Muscle layer of colon (tissue), 2 donors: ENCODE measurements at regions not wholly inside any gene's neighbourhood (a gene's known extent, or its start where the extent isn't known, plus 50 kb on each side); places are given as distances from the start of the nearest gene placed in this dataset.

Source experiments
- H3K27ac ChIP-seq: one replicate; pipeline ENCODE4 v1.7.0; 2013; ENCODE audit warnings: low read depth, mild to moderate bottlenecking, low read length, moderate library complexity
- H3K27me3 ChIP-seq, 2 donors: one replicate each; pipeline ENCODE4 v1.7.0; 2013; ENCODE audit warnings: low read length in 2 of 2, mild to moderate bottlenecking in 2 of 2; ENCODE audit not compliant: insufficient read depth in 2 of 2, control insufficient read depth in 1 of 2
- H3K36me3 ChIP-seq: one replicate; pipeline ENCODE4 v1.7.0; 2013; ENCODE audit warnings: mild to moderate bottlenecking, low read length; ENCODE audit not compliant: insufficient read depth
- H3K4me1 ChIP-seq: one replicate; pipeline ENCODE4 v1.7.0; 2013; ENCODE audit warnings: mild to moderate bottlenecking, low read length; ENCODE audit not compliant: insufficient read depth
- H3K4me3 ChIP-seq, 2 donors: one replicate each; pipeline ENCODE4 v1.7.0; 2013; ENCODE audit warnings: low read length in 2 of 2, low read depth in 1 of 2, mild to moderate bottlenecking in 1 of 2, moderate library complexity in 1 of 2
- H3K9ac ChIP-seq: one replicate; pipeline ENCODE4 v1.7.0; 2013; ENCODE audit warnings: low read length
- H3K9me3 ChIP-seq: one replicate; pipeline ENCODE4 v1.7.0; 2013; ENCODE audit warnings: mild to moderate bottlenecking, low read length
- donor health status: abdominal sarcoma.
- donor health status: Adenocarcinoma of cecum.

DNA sequence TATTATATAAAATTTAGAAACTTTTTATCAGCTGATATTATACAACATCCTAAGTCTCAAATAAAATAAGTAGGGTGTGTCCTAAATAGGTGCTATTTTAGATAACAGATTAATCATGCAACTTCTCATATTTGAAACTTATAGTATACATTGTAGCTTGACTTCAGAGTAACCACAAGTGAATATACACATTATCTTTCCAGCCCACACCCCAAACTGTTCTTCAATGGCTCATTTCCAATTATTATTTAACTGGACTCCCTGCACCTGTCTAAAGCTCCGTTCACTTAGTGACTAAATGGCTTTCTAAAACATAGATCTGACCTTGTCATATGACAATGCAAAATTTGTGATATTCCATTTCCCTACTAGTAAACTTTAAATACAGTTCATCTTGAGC is 490.9 kb upstream of the RGMB start:
- H3K27ac ChIP-seq, result no peak overlapping the region
- H3K36me3 ChIP-seq, result no peaks in the 10 kb centered on the region
- no peaks in the 10 kb centered on the region for H3K27me3 ChIP-seq
- no peak overlapping the region for H3K9ac ChIP-seq
- H3K4me3 ChIP-seq, result no peak overlapping the region
- no peaks in the 10 kb centered on the region for H3K4me1 ChIP-seq
- no peaks in the 10 kb centered on the region for H3K9me3 ChIP-seq

DNA sequence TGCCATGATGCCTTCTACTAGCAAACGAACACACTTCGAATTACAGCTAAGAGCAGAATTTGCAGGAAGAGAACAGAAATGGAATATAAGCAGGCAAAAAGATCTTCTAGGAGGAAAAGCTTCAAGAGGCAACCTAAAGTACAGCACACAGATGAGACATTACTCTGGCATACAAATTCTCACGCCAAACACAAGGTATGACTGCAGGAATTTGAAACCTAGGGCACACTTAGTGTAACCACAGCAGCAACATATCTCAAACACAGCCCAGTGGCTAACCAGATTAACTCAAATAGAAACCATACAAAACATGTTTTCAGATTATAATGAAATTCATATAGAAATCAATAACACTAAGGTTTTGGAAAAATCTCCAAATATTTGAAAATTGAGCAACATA is 481.0 kb upstream of the RGMB start:
- Histone ChIP-seq H3K9me3 (no peaks in the 10 kb centered on the region), H3K27ac (no peak overlapping the region), H3K9ac (no peak overlapping the region), H3K4me1 (no peaks in the 10 kb centered on the region), H3K27me3 (no peaks in the 10 kb centered on the region), H3K4me3 (no peak overlapping the region), H3K36me3 (no peaks in the 10 kb centered on the region)

DNA sequence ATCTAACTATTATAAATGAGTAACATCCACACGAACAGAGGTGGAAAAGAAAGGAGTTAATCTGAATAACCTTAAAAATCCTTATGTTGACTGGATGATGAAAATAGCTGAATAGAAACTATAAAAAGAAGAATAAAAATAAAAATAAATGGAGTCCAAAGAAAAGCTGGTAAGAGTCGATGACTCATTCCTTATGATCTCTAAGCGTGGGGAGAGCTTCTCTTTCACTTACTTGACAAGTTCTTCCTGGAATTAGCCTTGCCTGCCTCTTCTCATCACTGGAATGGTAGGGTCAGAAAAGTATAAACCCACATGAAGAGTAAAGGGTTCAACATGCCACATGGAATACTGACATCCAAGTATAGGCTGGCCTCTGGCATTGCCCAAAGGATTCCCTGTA is 477.0 kb upstream of the RGMB start:
- Histone ChIP-seq H3K27ac (no peak overlapping the region), H3K9me3 (no peaks in the 10 kb centered on the region), H3K4me3 (no peak overlapping the region), H3K36me3 (no peaks in the 10 kb centered on the region), H3K9ac (no peak overlapping the region), H3K27me3 (no peaks in the 10 kb centered on the region), H3K4me1 (no peaks in the 10 kb centered on the region)

DNA sequence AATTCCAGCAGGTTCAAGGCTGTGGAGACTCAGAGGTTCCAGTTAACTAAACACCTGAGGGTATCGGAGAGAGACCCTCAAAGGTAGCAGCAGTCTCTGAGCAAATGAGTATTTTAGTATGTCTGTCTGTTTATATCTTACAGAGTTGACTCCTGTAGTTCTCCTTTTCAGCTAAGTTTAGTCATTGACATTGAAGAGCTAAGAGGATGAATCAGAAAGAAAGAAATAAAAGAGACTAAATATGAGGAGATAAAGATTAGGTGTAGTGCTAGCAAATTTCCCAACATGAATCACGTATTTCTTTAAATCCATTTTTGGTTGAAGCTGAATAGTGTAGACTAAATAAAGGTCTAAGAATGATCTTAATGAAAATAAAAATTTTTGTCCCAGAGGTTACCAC is 474.0 kb upstream of the RGMB start:
- Histone ChIP-seq H3K36me3 (no peaks in the 10 kb centered on the region), H3K4me3 (no peak overlapping the region), H3K27me3 (no peaks in the 10 kb centered on the region), H3K9ac (no peak overlapping the region), H3K27ac (no peak overlapping the region), H3K9me3 (no peaks in the 10 kb centered on the region), H3K4me1 (no peaks in the 10 kb centered on the region)

DNA sequence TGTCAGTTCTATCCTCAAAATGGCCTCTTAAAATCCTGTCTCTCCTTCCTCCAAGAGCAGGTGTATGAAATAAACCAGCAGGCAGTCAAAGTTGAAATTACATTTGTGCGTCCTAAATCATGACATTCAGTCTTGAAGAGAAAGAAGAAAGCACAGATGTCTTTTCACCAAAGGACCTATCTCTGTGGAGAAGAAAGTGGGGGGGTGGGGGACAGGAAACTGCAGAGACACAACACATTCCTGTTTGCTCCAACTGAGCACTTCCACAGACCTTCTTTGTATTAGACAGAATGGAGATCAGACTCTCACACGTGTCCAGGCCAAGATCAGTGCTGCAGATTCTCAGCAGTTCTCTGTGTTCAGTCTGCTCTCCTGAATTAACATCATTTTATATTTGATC is 471.9 kb upstream of the RGMB start:
- no peaks in the 10 kb centered on the region for H3K4me1 ChIP-seq
- H3K27me3 ChIP-seq, result no peaks in the 10 kb centered on the region
- H3K36me3 ChIP-seq, result no peaks in the 10 kb centered on the region
- no peak overlapping the region for H3K9ac ChIP-seq
- no peak overlapping the region for H3K27ac ChIP-seq
- H3K4me3 ChIP-seq, result no peak overlapping the region
- H3K9me3 ChIP-seq, result no peaks in the 10 kb centered on the region

DNA sequence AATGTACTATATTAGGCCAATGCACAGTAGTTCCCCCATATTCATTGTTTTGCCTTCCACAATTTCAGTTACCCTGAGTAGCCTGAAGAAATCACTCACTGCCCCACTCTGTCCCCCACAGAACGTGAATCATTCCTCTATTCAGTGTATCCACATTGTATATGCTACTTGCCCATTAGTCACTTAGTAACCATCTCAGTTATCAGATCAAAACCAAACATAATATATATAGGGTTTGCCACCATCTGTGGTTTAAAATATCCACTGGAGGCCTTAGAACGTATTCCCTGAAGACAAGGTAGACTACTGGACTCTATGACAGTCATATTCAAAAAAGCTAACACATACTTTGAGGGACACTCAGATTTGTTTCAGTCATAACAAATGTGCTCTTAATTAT is 465.7 kb upstream of the RGMB start:
- no peak overlapping the region for H3K27ac ChIP-seq

DNA sequence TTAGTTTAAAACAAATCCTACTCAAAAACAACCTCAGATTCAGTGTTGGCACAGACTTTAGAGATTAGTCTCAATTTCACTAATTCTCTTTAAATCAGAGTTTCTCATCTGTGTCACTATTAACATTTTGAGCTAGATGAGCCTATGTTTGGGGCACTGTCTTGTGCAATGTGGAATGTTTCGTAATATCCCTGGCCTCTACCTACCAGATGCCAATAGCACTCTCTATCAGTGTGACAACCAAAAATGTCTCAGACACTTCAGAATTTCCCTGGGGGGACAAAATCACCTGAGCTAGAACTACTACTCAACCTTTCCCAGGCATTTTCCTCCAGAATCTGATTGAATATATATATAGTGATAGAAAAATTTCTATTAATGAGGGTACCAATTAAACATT is 465.2 kb upstream of the RGMB start:
- Histone ChIP-seq H3K4me3 (no peak overlapping the region), H3K36me3 (no peaks in the 10 kb centered on the region), H3K27ac (no peak overlapping the region), H3K9me3 (no peaks in the 10 kb centered on the region), H3K4me1 (no peaks in the 10 kb centered on the region), H3K9ac (no peak overlapping the region), H3K27me3 (no peaks in the 10 kb centered on the region)

More for the DNA sequence above, 465.7 kb upstream of the RGMB start:
- H3K4me1 ChIP-seq, result no peaks in the 10 kb centered on the region
- H3K9me3 ChIP-seq, result no peaks in the 10 kb centered on the region
- no peaks in the 10 kb centered on the region for H3K27me3 ChIP-seq
- no peaks in the 10 kb centered on the region for H3K36me3 ChIP-seq
- H3K4me3 ChIP-seq, result no peak overlapping the region
- H3K9ac ChIP-seq, result no peak overlapping the region

GRCh38 chr5:98308960-98309359 is 464.5 kb upstream of the RGMB start:
- Histone ChIP-seq H3K4me3 (no peak overlapping the region), H3K36me3 (no peaks in the 10 kb centered on the region), H3K9me3 (no peaks in the 10 kb centered on the region), H3K9ac (no peak overlapping the region), H3K27me3 (no peaks in the 10 kb centered on the region), H3K27ac (no peak overlapping the region), H3K4me1 (no peaks in the 10 kb centered on the region)

DNA sequence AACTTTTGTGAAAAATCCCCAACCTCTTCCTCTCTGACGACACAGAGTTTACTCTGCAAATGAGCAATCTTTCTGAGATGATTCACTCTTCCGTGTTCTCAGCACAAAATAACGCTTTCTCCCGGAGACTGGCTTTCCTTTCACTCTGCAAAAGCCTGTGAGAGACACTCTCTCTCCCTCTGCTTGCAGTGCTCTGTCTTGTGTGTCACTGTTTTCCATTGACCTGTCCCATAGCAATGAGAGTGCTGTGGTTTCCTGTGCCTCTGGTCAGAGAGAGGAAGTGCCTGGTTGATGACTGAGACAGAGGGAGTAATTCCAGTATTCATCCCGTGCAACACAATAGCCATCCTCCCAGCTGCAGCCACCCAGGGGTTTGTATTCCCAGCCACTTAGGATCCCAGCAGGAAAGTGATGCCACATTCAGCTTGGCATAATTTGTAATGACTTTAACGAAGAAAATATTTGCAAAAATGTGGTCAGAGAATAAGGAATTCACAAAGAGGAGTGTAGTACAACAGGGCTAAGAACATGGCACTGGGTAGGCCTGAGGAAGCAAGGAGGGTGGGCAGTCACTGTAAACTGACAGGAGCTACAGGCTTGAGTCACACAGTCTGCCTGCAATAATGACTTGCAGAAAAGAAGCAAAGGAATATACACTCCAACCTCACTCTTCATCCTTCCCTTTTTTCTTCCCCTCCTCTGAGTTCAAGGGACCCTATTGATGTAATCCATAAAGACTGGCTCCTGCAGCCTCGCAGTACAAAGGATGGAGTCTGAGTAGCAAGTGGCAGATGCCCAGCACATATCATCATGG is 463.5 kb upstream of the RGMB start:
- no peak overlapping the region for H3K27ac ChIP-seq
- H3K9ac ChIP-seq, result no peak overlapping the region
- H3K9me3 ChIP-seq, result no peaks in the 10 kb centered on the region
- H3K36me3 ChIP-seq, result no peaks in the 10 kb centered on the region
- no peak overlapping the region for H3K4me3 ChIP-seq
- no peaks in the 10 kb centered on the region for H3K4me1 ChIP-seq
- H3K27me3 ChIP-seq, result no peaks in the 10 kb centered on the region

GRCh38 chr5:98314292-98314691 is 459.2 kb upstream of the RGMB start:
- Histone ChIP-seq H3K36me3 (no peaks in the 10 kb centered on the region), H3K4me1 (no peaks in the 10 kb centered on the region), H3K9ac (no peak overlapping the region), H3K27me3 (no peaks in the 10 kb centered on the region), H3K27ac (no peak overlapping the region), H3K4me3 (no peak overlapping the region), H3K9me3 (no peaks in the 10 kb centered on the region)

DNA sequence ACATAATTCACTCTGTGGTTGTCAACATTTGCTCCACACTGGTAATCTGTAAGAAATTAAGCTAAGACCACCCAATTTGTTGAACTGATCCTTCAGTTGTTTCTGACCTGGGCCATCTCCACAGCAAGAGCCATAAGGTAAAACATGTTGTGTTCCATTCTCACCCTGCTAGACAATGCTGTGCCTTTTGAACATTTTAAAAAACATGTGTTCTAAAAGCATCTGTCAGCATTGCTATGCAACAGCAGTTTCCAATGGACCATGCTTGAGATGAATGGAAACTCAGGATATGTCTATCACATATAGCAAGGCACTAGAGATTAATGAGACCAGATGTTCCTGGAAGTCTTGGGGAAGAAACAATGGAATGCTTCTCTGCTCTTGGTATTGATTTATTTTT is 455.1 kb upstream of the RGMB start:
- Histone ChIP-seq H3K27me3 (no peaks in the 10 kb centered on the region), H3K9ac (no peak overlapping the region), H3K4me3 (no peak overlapping the region), H3K36me3 (no peaks in the 10 kb centered on the region), H3K9me3 (no peaks in the 10 kb centered on the region), H3K4me1 (no peaks in the 10 kb centered on the region), H3K27ac (no peak overlapping the region)

DNA sequence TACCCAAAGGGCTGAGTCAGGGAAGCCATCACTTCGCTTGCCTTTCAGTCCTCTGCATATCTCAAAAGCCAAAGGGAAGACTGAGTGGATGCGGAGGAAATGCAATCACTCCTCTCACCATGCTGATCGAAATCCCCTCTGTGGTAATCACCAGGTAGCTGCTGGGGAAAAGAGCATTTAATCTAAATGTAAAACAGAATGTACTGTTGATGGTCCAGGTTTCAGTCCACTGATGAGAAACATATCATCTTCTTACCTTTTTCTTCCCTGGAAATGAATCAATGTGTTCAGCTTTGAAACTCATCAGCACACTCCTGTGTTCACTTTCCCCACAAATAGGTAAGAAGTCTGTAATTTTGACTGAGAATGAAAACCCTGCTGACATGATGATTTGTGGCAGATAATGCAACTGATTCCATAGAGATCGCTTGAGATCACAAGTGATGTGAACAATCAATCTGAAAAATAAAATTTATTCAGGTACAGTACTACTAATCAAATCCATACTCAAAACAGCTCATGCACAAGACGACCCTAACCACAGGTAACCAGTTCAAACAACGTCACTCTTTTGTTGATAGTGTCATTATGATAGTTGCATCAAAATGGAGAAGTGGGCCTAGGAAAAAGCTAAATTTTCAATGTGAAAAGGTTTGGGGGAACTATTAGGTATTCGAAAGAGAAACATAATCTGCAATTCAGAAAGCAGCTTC is 454.0 kb upstream of the RGMB start:
- Histone ChIP-seq H3K27me3 (no peaks in the 10 kb centered on the region), H3K36me3 (no peaks in the 10 kb centered on the region), H3K9ac (no peak overlapping the region), H3K4me3 (no peak overlapping the region), H3K27ac (no peak overlapping the region), H3K9me3 (no peaks in the 10 kb centered on the region), H3K4me1 (no peaks in the 10 kb centered on the region)
